GM12891 (cell line): ENCODE measurements at regions not wholly inside any gene's neighbourhood (a gene's known extent, or its start where the extent isn't known, plus 50 kb on each side); places are given as distances from the start of the nearest gene placed in this dataset.

Experiments used
- POLR2A ChIP-seq: IDR thresholded peaks from 2 replicates; pipeline ENCODE4 v1.6.1; 2011; ENCODE audit warnings: low read depth, low read length, control low read depth
- POLR2AphosphoS5 ChIP-seq: IDR thresholded peaks from 2 replicates; pipeline ENCODE4 v1.6.1; 2011; ENCODE audit warnings: low read depth, low read length, control low read depth
- SPI1 ChIP-seq: IDR thresholded peaks from 2 replicates; pipeline ENCODE4 v1.6.1; 2011; ENCODE audit warnings: low read depth, low read length, control low read depth
- TAF1 ChIP-seq: IDR thresholded peaks from 2 replicates; pipeline ENCODE4 v1.6.1; 2011; ENCODE audit warnings: low read depth, low read length, control low read depth

- TF ChIP-seq TAF1 (no peak), POLR2AphosphoS5 (no peak), POLR2A (no peak), SPI1 (no peak)
Measured at GRCh38 chr1:198032668-198033067, 115.5 kb downstream of the LHX9 start.
